GM19452 (cell line): ENCODE measurements at regions not wholly inside any gene's neighbourhood (a gene's known extent, or its start where the extent isn't known, plus 50 kb on each side); places are given as distances from the start of the nearest gene placed in this dataset.

Source experiments
- ATAC-seq: cut with Tn5 transposase; IDR thresholded peaks from one replicate; pipeline ENCODE4 v1.9.1; 2021; ENCODE audit not compliant: unreplicated experiment

DNA sequence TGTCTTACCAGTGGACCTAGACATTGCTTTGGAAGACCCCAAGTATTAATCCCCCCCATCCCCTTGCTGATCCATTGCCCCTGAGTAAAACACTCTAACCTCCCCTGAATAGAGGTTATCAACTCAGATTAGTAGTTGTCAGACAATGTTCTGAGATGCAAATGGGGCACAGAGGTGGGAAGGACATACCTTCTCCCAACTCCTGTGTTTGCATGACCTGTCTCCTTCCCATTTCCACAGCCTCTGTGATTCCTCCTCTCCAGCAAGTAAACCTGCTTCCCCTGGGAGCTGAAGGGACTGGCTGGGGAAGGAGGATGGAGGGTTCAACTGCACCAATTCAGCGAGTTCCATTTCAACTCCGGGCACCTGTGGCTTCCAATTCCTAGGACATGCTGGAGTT, 199.8 kb upstream of the SASH1 start:
- no peak for ATAC-seq

GRCh38 chr6:148143771-148144170, 198.9 kb upstream of the SASH1 start:
- no peak for ATAC-seq

- ATAC-seq = peak; percentile 62
Observed at GRCh38 chr6:148144917-148145521, 197.6 kb upstream of the SASH1 start.

- ATAC-seq = peak; percentile 52
Observed at GRCh38 chr6:148146717-148147462, 195.7 kb upstream of the SASH1 start.

DNA sequence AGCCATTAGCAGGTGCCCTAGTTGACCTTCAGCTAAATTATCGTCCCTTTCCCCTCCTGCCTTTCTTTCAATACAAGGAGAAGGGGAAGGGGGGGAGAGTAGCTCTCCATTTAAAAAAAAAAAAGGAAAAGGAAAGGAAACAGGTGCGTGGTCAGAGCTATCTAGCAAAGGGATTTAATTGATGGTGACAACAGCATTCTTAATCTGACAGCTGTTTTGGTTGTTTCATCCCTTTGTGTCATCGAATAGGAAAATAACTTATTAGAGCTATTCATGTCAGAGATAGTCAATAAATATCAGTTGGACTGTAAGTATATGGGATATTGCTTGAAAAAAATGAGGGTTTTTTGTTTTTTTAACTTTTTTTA, 195.2 kb upstream of the SASH1 start:
- no peak for ATAC-seq

GRCh38 chr6:148151896-148152643, 190.6 kb upstream of the SASH1 start:
- no peak for ATAC-seq

DNA sequence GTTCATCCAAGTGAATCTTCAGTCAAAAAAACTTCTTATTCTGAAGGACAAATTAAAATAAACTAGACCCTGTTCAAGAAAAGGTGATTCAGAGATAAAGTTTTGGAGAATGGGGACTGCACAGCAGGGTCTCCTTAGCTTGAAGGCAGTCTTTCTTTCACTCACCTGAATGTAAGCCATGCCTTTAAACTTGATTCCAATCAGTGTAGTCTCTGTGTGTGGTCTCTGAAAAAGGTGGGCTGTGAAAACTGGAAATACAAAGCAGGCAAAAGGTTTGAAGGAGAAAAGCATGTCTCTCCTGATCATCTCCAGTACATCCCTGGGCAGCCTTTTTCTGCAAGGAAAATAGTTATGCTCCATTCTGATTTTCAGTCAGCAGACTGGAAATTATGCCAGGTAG, 188.0 kb upstream of the SASH1 start:
- no peak for ATAC-seq

DNA sequence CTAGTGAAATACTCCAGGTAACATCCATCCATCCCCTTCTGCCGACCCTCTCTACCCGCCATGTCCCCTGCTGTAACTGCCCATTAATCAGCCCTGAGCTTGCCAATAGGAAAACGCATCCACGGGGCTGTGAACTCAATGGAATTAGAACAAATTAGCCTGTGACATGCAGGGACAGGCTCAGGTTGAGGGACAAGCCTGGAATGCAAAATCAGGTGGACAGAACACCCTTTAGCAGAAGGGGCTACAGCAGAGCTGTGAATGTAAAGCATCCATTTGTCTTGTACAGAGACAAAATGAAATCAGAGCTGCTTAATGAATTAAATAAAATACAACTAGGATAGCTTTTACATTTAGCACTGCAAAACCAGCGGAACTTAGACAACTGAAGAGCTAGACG, 187.3 kb upstream of the SASH1 start:
- no peak for ATAC-seq

DNA sequence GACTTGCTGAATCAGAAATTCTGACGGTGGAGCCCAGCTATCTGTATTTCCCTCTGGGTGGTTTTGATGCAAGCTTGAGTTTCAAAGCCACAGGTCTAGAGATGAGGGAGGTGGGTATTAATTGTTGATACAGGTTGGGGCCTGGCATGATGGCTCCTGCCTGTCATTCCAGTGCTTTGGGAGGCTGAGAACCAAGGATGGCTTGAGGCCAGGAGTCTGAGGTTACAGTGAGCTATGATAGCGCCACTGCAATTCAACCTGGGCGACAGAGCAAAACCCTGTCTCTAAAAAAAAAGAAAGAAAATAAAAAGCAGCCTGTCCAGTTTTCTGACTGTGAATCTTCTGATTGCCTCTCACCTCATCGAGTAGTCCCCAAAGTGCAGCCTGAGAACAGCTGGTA, 184.8 kb upstream of the SASH1 start:
- no peak for ATAC-seq

DNA sequence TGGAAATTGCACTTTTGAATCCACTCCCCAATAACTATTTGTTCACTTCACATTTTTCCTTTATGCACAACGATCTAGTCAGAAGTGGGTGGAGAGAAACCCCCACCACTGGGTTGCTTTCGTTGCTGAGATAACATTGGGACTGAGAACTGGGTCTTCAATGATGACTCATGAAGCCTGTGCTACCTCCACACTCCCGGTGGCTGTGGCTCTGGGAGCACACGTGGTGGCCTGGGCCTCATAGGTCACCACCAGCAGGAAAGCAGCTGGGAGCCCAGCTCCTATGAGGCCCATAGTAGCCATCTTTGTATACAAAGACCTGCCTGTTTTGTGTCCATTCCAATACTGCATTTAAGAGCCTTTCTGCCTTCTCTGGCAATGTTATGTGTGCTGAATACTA, 178.0 kb upstream of the SASH1 start:
- ATAC-seq = no peak

DNA sequence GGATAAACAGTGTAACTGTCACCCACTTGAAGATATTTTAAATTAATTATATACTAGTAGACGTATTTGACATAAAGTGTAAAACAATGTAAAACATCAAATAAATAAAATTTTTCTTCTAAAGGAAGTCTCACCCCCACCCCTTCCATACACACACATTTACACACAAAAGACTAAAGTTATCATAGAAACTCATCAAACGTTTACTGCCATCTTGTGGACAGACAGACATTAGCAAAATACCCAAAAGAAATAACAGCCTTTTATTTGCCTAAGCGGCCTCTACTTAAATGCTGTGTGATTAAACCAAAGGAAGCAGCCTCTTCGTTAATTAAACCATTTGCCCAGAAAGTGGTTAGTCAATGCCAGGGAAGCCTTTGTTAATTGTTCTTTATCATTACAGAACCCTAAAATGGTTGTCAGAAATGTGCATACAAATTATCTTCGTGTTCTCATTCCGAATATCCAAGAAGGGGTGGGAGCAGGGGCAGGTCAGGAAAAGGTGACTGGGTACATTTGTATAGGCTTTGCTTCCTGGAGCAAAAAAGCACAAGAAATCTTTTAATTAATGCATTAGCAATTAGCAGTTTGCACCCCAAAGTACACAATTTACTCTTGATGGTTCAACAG, 176.2 kb upstream of the SASH1 start:
- no peak for ATAC-seq

GRCh38 chr6:148169706-148170105, 172.9 kb upstream of the SASH1 start:
- no peak for ATAC-seq

DNA sequence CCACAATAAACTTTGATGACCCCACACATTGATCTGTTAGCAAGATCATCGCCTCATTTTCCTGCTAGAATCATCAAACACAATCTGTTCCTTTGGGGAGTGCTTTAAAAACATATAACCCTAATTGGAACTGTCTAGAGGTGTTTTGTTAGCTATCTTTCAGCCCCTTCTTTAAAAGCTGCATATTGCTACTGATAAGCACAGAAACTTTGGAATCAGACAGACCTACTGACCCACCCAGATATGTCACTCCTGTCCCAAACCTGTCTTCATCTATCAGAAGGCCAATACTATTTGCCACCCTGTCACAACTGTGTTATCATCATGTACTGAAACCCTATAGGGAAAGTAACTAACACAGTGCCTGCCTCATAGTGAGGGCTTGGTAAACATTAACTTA, 172.4 kb upstream of the SASH1 start:
- no peak for ATAC-seq

DNA sequence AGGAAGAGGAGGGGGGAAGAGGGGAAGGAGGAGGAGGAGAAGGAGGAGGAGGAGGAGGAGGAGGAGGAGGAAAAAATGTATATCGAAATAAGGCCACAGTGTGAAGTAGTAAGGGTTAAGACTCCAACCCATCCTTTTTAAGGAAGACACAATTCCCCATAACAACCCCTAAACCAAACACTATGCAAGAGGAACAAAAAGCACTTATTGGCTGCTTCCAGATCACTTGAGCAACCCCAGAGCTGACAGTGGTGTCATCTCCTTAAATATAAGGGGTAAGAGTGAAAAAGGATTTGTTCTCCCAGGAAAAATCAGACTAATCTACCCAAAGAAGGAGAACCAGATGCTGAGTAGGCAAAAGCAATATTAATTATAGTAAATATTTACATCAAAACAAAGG, 169.1 kb upstream of the SASH1 start:
- no peak for ATAC-seq

GRCh38 chr6:148175550-148176188, 167.0 kb upstream of the SASH1 start:
- ATAC-seq = no peak

GRCh38 chr6:148177589-148178233, 164.9 kb upstream of the SASH1 start:
- ATAC-seq = no peak

- no peak for ATAC-seq
Observed at GRCh38 chr6:148179786-148180185, 162.9 kb upstream of the SASH1 start.

GRCh38 chr6:148182378-148182777, 160.3 kb upstream of the SASH1 start:
- ATAC-seq = no peak

DNA sequence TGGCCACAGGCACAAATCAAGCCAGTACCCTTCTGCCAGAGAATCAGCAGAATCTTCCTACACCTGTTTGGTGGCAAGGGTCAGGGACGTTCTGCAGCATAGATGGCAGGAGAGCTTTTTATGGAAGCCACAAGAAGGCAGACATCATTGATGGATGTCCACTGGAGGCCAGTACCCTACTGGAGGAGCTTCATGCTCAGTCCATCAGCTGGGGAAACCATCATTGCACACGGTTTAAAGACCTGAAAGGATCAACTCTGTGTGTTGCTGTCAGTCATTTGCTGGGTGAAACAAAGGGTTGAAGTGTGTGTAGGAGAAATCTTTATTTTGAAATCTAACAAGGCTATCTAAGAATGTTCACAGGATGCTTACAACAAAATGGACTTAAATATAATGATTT, 158.9 kb upstream of the SASH1 start:
- ATAC-seq = no peak

DNA sequence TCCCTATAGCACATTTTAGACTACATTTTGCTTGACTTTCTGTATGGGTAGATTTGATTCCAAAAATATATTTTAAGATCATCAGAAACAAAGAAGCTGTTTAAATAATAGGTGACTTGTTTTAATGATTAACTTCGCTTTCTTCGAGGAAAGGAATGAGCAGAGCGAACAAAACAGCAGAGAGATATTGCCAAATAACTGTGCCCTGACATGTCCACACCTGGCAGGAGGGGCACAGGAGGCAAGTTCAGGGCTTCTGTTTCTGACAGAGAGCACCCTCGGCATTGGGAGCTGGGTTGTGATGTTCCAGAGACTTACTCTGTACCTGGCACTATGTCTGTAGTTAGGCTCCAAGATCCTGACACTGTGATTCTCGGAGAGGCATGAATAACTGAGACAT, 155.7 kb upstream of the SASH1 start:
- no peak for ATAC-seq

GRCh38 chr6:148192310-148192709, 150.3 kb upstream of the SASH1 start:
- no peak for ATAC-seq
